ENCODE measurements at regions not wholly inside any gene's neighbourhood (a gene's known extent, or its start where the extent isn't known, plus 50 kb on each side); places are given as distances from the start of the nearest gene placed in this dataset.

DNA sequence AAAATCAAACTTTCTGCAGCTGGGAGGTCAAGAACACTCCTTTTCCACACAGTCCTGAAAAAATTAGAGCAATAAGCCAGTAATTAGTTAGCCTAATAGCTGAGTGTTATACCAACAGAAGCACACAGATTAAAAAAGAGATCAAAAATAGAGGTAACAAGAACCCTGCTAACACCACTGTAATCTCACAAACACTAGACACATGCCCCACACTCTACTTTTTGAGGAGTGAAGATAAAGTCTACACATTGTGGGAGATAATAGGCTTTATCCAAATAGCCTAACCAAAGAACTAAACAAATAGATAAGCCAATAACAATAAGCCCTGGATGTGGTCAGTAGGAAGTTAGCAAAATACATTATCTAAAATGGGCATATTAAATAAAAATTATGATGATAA lies 372.7 kb upstream of the ANO5 start:
- no peaks in the 10 kb centered on the region for H3K27me3 ChIP-seq (ENCODE audit: control insufficient read depth in 2 of 2, insufficient read depth in 2 of 2, low read length in 2 of 2)
- H3K9me3 ChIP-seq (replicated peaks; ENCODE audit: control insufficient read depth, insufficient read depth, low read depth, low read length): no peaks in the 10 kb centered on the region
- H3K9ac ChIP-seq (ENCODE audit: insufficient read depth in 1 of 2, low read depth in 2 of 2, low read length in 2 of 2): no peak overlapping the region
- H3K79me2 ChIP-seq (ENCODE audit: control insufficient read depth, insufficient read depth, low read length): no peaks in the 10 kb centered on the region
- CTCF ChIA-PET (ENCODE audit: low intra/inter-chr PET ratio): no interaction called here
- no peaks in the 10 kb centered on the region for H3K36me3 ChIP-seq (ENCODE audit: control insufficient read depth, insufficient read depth, low read length)
- FAIRE-seq (no peak), ATAC-seq (no peak), DNase-seq (ENCODE audit: extremely low read depth in 1 of 4, low spot score in 3 of 4) (no peak)
- H3K4me3 ChIP-seq: no peak overlapping the region
- no peaks in the 10 kb centered on the region for H3K4me1 ChIP-seq (replicated peaks in 1 of 2; ENCODE audit: control insufficient read depth in 2 of 2, insufficient read depth in 2 of 2, low read length in 2 of 2)
- intact Hi-C loops (cut with micrococcal nuclease) (no loop called here), in situ Hi-C loops (cut with MboI) (no loop called here)
- H3K27ac ChIP-seq (ENCODE audit: extremely low read depth, low read depth, low read length): no peak overlapping the region
- BruUV-seq (replicated peaks): no TSS peak
- no peaks in the 10 kb centered on the region for H4K20me1 ChIP-seq (replicated peaks; ENCODE audit: control insufficient read depth, insufficient read depth, low read length)
- TF ChIP-seq ZNF174 (CRISPR knock-in tag; IDR thresholded peaks at IDR 0.05) (no peak), EHMT2 (IDR thresholded peaks at IDR 0.05) (no peak), PRMT5 (CRISPR knock-in tag; IDR thresholded peaks at IDR 0.05) (no peak), ZNF311 (CRISPR knock-in tag; IDR thresholded peaks at IDR 0.05) (no peak)
- TF ChIP-seq, protein P1, sequence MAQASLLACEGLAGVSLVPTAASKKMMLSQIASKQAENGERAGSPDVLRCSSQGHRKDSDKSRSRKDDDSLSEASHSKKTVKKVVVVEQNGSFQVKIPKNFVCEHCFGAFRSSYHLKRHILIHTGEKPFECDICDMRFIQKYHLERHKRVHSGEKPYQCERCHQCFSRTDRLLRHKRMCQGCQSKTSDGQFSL (CRISPR knock-in tag; IDR thresholded peaks at IDR 0.05): no peak
- TF ChIP-seq, protein P1 (tag; IDR thresholded peaks at IDR 0.05): no peak
- H3K4me2 ChIP-seq (ENCODE audit: insufficient read depth, low read length): no peak overlapping the region
- H2AFZ ChIP-seq (ENCODE audit: low read depth, low read length): no peak overlapping the region
- POLR2A ChIA-PET: no interaction called here
- no peaks in the 10 kb centered on the region for H3K9me1 ChIP-seq (ENCODE audit: control insufficient read depth, insufficient read depth, low read length)

- CTCF ChIA-PET (ENCODE audit: low intra/inter-chr PET ratio): no interaction called here
- POLR2A ChIA-PET: no interaction called here
- FAIRE-seq: no peak
- Histone ChIP-seq H3K4me1 (replicated peaks in 1 of 2; ENCODE audit: control insufficient read depth in 2 of 2, insufficient read depth in 2 of 2, low read length in 2 of 2) (no peaks in the 10 kb centered on the region), H4K20me1 (replicated peaks; ENCODE audit: control insufficient read depth, insufficient read depth, low read length) (no peaks in the 10 kb centered on the region), H3K9me1 (ENCODE audit: control insufficient read depth, insufficient read depth, low read length) (no peaks in the 10 kb centered on the region), H3K27me3 (ENCODE audit: control insufficient read depth in 2 of 2, insufficient read depth in 2 of 2, low read length in 2 of 2) (no peaks in the 10 kb centered on the region), H3K27ac (ENCODE audit: extremely low read depth, low read depth, low read length) (no peak overlapping the region), H3K9ac (ENCODE audit: insufficient read depth in 1 of 2, low read depth in 2 of 2, low read length in 2 of 2) (no peak overlapping the region), H3K79me2 (ENCODE audit: control insufficient read depth, insufficient read depth, low read length) (no peaks in the 10 kb centered on the region), H3K36me3 (ENCODE audit: control insufficient read depth, insufficient read depth, low read length) (no peaks in the 10 kb centered on the region), H3K4me3 (no peak overlapping the region), H2AFZ (ENCODE audit: low read depth, low read length) (no peak overlapping the region), H3K9me3 (replicated peaks; ENCODE audit: control insufficient read depth, insufficient read depth, low read depth, low read length) (no peaks in the 10 kb centered on the region), H3K4me2 (ENCODE audit: insufficient read depth, low read length) (no peak overlapping the region)
- ATAC-seq: no peak
- no TSS peak for BruUV-seq (replicated peaks)
- DNase-seq (ENCODE audit: extremely low read depth in 1 of 4, low spot score in 3 of 4): no peak
- 0% methylated on average over 2 of the region's 2 CpGs for WGBS (ENCODE audit: insufficient coverage, low coverage, missing lambda C conversion rate)
- intact Hi-C loops (cut with micrococcal nuclease) (no loop called here), in situ Hi-C loops (cut with MboI) (no loop called here)
- TF ChIP-seq PRPF4 (IDR thresholded peaks at IDR 0.05; ENCODE audit: insufficient read depth, low read depth, low read length, poor library complexity, severe bottlenecking): no peak
- no peak for TF ChIP-seq THAP12 (CRISPR knock-in tag; IDR thresholded peaks at IDR 0.05)
- no peak for TF ChIP-seq ZNF41 (CRISPR knock-in tag; conservative IDR thresholded peaks at IDR 0.05)
- no peak for TF ChIP-seq LARP7 (IDR thresholded peaks at IDR 0.05)
- no peak for TF ChIP-seq ZNF121 (CRISPR knock-in tag; conservative IDR thresholded peaks at IDR 0.05)
- no peak for TF ChIP-seq BRD9 (IDR thresholded peaks at IDR 0.05; ENCODE audit: low read depth, partially characterized antibody)
- no peak for TF ChIP-seq XRCC4 (IDR thresholded peaks at IDR 0.05; ENCODE audit: extremely low read depth, insufficient read depth, insufficient read length)
- no peak for TF ChIP-seq SRSF1 (IDR thresholded peaks at IDR 0.05; ENCODE audit: low read depth, low read length)
These were observed 367.8 kb upstream of the ANO5 start for GRCh38 chr11:21825127-21825526.
